SU-DHL-6 (cell line): ENCODE measurements at regions not wholly inside any gene's neighbourhood (a gene's known extent, or its start where the extent isn't known, plus 50 kb on each side); places are given as distances from the start of the nearest gene placed in this dataset.

ENCODE experiments used
- H2AFZ ChIP-seq: fragments of 200-600 bp; sonication (generic); 2 replicates; pipeline ENCODE4 v1.6.1; 2014; ENCODE audit warnings: low read depth, mild to moderate bottlenecking, moderate library complexity, mixed read lengths, antibody characterized with exemption, low read length; ENCODE audit not compliant: severe bottlenecking
- H3F3A ChIP-seq: fragments of 200-600 bp; shearing (Covaris generic); 2 replicates; pipeline ENCODE4 v1.6.0; 2016; ENCODE audit warnings: antibody characterized with exemption, mild to moderate bottlenecking; ENCODE audit not compliant: insufficient read depth
- H3K27ac ChIP-seq: fragments of 200-600 bp; sonication (generic); 2 replicates; pipeline ENCODE4 v1.5.1; 2016; ENCODE audit warnings: low read depth, mild to moderate bottlenecking, low read length, moderate library complexity, mixed read lengths
- H3K27me3 ChIP-seq: fragments of 200-600 bp; sonication (generic), shearing (Covaris generic); 2 replicates; pipeline ENCODE4 v1.6.0; 2014; ENCODE audit warnings: mild to moderate bottlenecking, low read length
- H3K36me3 ChIP-seq: fragments of 200-600 bp; sonication (generic); 2 replicates; pipeline ENCODE4 v1.6.1; 2014; ENCODE audit warnings: mild to moderate bottlenecking, low read length, mixed read lengths
- H3K4me2 ChIP-seq: fragments of 300-600, 200-600 bp; shearing (Covaris generic), sonication (generic); 2 replicates; pipeline ENCODE4 v1.6.0; 2014; ENCODE audit warnings: low read length, low read depth, mild to moderate bottlenecking; ENCODE audit not compliant: poor library complexity, severe bottlenecking
- H3K4me3 ChIP-seq: fragments of 200-600 bp; sonication (generic); 2 replicates; pipeline ENCODE4 v1.5.1; 2014; ENCODE audit warnings: antibody characterized with exemption, low read length, mild to moderate bottlenecking, mixed read lengths; ENCODE audit not compliant: insufficient read depth, poor library complexity, severe bottlenecking
- H3K79me2 ChIP-seq: fragments of 200-600 bp; sonication (generic); 2 replicates; pipeline ENCODE4 v1.6.1; 2014; ENCODE audit warnings: mild to moderate bottlenecking, low read length, moderate library complexity; ENCODE audit not compliant: insufficient read depth
- H3K9ac ChIP-seq: fragments of 200-600 bp; sonication (generic); 2 replicates; pipeline ENCODE4 v1.7.0; 2014; ENCODE audit warnings: mild to moderate bottlenecking, low read length
- H3K9me2 ChIP-seq: fragments of 200-600 bp; sonication (generic); replicated peaks from 2 replicates; pipeline ENCODE4 v1.6.1; 2014; ENCODE audit warnings: low read length; ENCODE audit not compliant: insufficient read depth
- H3K9me3 ChIP-seq: fragments of 200-600 bp; sonication (generic); 2 replicates; pipeline ENCODE4 v1.6.1; 2014; ENCODE audit warnings: low read length, mixed read lengths; ENCODE audit not compliant: insufficient read depth
- H4K20me1 ChIP-seq: fragments of 200-600 bp; sonication (generic); 2 replicates; pipeline ENCODE4 v1.6.1; 2014; ENCODE audit warnings: low read depth, mild to moderate bottlenecking, antibody characterized with exemption, low read length, moderate library complexity, mixed read lengths
- EZH2phosphoT487 ChIP-seq: fragments of 200-600 bp; sonication (generic), shearing (Covaris generic); conservative IDR thresholded peaks from 2 replicates; pipeline ENCODE4 v1.6.1; 2018; ENCODE audit warnings: mild to moderate bottlenecking, antibody characterized with exemption, low read length, moderate library complexity, mixed read lengths
- TF ChIP-seq, protein P1 (sequence below): fragments of 200-600 bp; sonication (generic); IDR thresholded peaks from one replicate; pipeline ENCODE4 v1.5.1; 2017; ENCODE audit warnings: antibody characterized with exemption, mild to moderate bottlenecking, low read length, moderate library complexity; ENCODE audit not compliant: insufficient read depth, poor library complexity, severe bottlenecking

DNA sequence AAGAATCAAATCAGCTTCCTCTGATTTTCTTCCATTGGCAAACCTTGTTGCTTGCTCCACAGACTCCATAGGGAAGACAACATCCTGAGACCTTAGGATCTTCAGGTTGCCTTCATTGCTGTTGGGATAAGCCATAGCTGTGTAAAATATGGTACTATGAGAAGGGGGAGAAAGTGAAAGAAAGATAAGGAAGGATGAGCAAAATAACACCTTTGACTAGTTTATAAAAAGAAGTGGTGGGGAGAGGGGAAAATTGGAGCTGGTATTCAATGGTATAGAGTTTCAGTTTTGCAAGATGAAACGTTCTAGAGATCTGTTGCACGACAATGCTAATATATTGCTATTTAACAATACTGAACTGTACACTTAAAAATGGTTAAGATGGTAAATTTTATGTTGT lies 180.4 kb upstream of the PHYHIPL start:
- no peaks in the 10 kb centered on the region for H3K79me2 ChIP-seq
- peak overlapping the region; percentile 89 for H3K4me2 ChIP-seq
- no peaks in the 10 kb centered on the region for H3K9me2 ChIP-seq
- H3K9me3 ChIP-seq: peaks cover 7% of the 10 kb centered on the region; the same call in 1 of the 2 replicates
- H3K36me3 ChIP-seq: no peaks in the 10 kb centered on the region
- no peak for TF ChIP-seq EZH2phosphoT487
- TF ChIP-seq, protein P1, sequence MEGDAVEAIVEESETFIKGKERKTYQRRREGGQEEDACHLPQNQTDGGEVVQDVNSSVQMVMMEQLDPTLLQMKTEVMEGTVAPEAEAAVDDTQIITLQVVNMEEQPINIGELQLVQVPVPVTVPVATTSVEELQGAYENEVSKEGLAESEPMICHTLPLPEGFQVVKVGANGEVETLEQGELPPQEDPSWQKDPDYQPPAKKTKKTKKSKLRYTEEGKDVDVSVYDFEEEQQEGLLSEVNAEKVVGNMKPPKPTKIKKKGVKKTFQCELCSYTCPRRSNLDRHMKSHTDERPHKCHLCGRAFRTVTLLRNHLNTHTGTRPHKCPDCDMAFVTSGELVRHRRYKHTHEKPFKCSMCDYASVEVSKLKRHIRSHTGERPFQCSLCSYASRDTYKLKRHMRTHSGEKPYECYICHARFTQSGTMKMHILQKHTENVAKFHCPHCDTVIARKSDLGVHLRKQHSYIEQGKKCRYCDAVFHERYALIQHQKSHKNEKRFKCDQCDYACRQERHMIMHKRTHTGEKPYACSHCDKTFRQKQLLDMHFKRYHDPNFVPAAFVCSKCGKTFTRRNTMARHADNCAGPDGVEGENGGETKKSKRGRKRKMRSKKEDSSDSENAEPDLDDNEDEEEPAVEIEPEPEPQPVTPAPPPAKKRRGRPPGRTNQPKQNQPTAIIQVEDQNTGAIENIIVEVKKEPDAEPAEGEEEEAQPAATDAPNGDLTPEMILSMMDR: no peak
- H3K27me3 ChIP-seq: no peaks in the 10 kb centered on the region
- peak overlapping the region; percentile 99 for H3K27ac ChIP-seq
- no peaks in the 10 kb centered on the region for H4K20me1 ChIP-seq
- no peak overlapping the region for H3K4me3 ChIP-seq
- peak overlapping the region; percentile 45; the same call in 1 of the 2 replicates for H3K9ac ChIP-seq
- H2AFZ ChIP-seq: peak overlapping the region; percentile 71
- peaks cover 31% of the 10 kb centered on the region for H3F3A ChIP-seq

DNA sequence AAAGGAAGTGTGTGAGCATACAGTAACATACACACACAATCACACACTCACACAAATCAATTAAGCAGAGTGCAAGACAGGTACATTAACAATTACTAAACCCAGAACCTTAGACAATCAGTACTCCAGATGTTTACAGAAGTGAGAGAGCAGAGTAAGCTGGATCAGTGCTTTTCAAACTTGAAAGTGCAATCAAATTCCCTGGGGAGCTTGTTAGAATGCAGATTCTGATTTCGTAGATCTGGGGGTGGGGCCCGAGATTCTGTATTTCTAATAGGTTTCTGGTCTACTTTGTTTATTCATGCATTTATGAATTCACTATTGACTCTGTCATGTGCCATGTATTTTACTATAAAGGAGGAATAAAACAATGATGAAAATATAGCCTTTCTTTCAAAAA lies 179.6 kb upstream of the PHYHIPL start:
- Histone ChIP-seq H3K9ac (no peak overlapping the region), H3K4me2 (no peak overlapping the region), H2AFZ (peak overlapping the region; percentile 13), H3K4me3 (no peak overlapping the region), H3K9me2 (no peaks in the 10 kb centered on the region), H3K27me3 (no peaks in the 10 kb centered on the region), H3K79me2 (no peaks in the 10 kb centered on the region), H3K36me3 (no peaks in the 10 kb centered on the region), H3K9me3 (peaks cover 4% of the 10 kb centered on the region; the same call in 1 of the 2 replicates), H3K27ac (0 out of 2 replicates have a peak overlapping the region, but pooled peaks have one; percentile 3), H3F3A (peaks cover 31% of the 10 kb centered on the region), H4K20me1 (no peaks in the 10 kb centered on the region)
- TF ChIP-seq EZH2phosphoT487: no peak
- TF ChIP-seq, protein P1: no peak

DNA sequence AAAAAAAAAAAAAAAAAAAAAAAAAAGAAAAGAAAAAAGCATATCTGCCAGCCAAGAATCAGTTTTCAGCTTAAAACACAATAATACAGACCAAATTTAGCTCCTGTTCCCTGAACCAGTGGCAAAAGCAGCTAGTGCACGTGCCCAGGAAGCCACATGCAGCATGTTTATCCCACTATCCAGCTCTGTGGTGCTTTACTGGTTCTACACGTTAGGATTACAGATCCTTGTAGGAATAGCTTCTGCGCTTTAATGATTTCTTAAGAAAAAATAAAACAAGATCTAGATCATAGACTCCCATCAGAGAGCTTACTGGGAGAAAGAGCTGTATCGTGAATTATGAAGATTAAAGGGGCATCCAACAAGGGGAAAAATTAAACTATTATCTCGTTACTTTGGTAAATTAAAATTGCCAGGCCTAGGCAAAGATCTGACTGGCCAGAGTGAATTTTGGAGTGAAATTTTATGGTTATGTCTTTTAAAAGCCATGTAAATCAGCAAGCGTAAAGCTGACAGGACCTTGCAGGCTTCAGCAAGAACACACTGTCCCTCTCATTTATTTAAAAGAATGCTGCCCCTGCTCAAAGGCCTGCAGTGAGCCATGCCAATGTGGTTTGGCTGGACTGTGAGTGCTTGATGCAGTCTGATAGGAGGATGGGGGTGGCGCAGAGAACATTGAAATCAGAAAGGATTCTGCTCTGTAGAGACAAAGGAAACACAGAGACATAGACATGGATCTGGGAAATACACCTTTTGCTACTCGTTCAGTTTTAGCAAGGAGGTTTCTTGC lies 177.3 kb upstream of the PHYHIPL start:
- Histone ChIP-seq H2AFZ (no peak overlapping the region), H3K27me3 (no peaks in the 10 kb centered on the region), H3K27ac (no peak overlapping the region), H3K4me3 (no peak overlapping the region), H3K36me3 (no peaks in the 10 kb centered on the region), H3F3A (peaks cover 12% of the 10 kb centered on the region), H4K20me1 (no peaks in the 10 kb centered on the region), H3K9me3 (no peaks in the 10 kb centered on the region), H3K4me2 (no peak overlapping the region), H3K9me2 (no peaks in the 10 kb centered on the region), H3K79me2 (no peaks in the 10 kb centered on the region), H3K9ac (no peak overlapping the region)
- TF ChIP-seq, protein P1: no peak
